ENCODE measurements at regions not wholly inside any gene's neighbourhood (a gene's known extent, or its start where the extent isn't known, plus 50 kb on each side); places are given as distances from the start of the nearest gene placed in this dataset.

- Mint-ChIP-seq H3K27ac (no peak overlapping the region), H3K36me3 (no peaks in the 10 kb centered on the region), H3K9me3 (no peaks in the 10 kb centered on the region)
- DNase-seq (ENCODE audit: low spot score in 2 of 2) (no peak), ATAC-seq (no peak)
These were observed 55.9 kb upstream of the SERP2 start for GRCh38 chr13:44317752-44318151.

GRCh38 chr13:44318161-44318560 lies 55.5 kb upstream of the SERP2 start:
- ATAC-seq, result no peak
- H3K27ac Mint-ChIP-seq, result no peak overlapping the region
- no peak for DNase-seq (ENCODE audit: low spot score in 2 of 2)
- H3K36me3 Mint-ChIP-seq, result no peaks in the 10 kb centered on the region
- no peaks in the 10 kb centered on the region for H3K9me3 Mint-ChIP-seq

- Mint-ChIP-seq H3K36me3 (no peaks in the 10 kb centered on the region), H3K9me3 (no peaks in the 10 kb centered on the region), H3K27ac (no peak overlapping the region)
- DNase-seq (ENCODE audit: low spot score in 2 of 2) (no peak), ATAC-seq (no peak)
These were observed 53.0 kb upstream of the SERP2 start for GRCh38 chr13:44320611-44321010.

GRCh38 chr13:44321961-44322360 lies 51.7 kb upstream of the SERP2 start:
- no peak overlapping the region for H3K27ac Mint-ChIP-seq

GRCh38 chr13:44322928-44323327 lies 50.7 kb upstream of the SERP2 start:
- DNase-seq (ENCODE audit: low spot score in 2 of 2), result no peak
- Mint-ChIP-seq H3K27ac (no peak overlapping the region), H3K36me3 (no peaks in the 10 kb centered on the region), H3K9me3 (peaks cover 0 to 8% of the 10 kb centered on the region in 2 donors)
- no peak for ATAC-seq

More at GRCh38 chr13:44321961-44322360, 51.7 kb upstream of the SERP2 start:
- no peak for DNase-seq (ENCODE audit: low spot score in 2 of 2)
- H3K36me3 Mint-ChIP-seq, result no peaks in the 10 kb centered on the region
- peaks cover 0 to under 1% of the 10 kb centered on the region in 2 donors for H3K9me3 Mint-ChIP-seq
- ATAC-seq, result no peak

GRCh38 chr13:44323754-44324153 lies 49.9 kb upstream of the SERP2 start:
- Mint-ChIP-seq H3K27ac (no peak overlapping the region), H3K36me3 (no peaks in the 10 kb centered on the region), H3K9me3 (peaks cover 0 to 8% of the 10 kb centered on the region in 2 donors)
- no peak for ATAC-seq
- no peak for DNase-seq (ENCODE audit: low spot score in 2 of 2)
